WTC11 (cell line): ENCODE measurements at regions not wholly inside any gene's neighbourhood (a gene's known extent, or its start where the extent isn't known, plus 50 kb on each side); places are given as distances from the start of the nearest gene placed in this dataset.

ENCODE experiments used
- CTCF ChIP-seq: fragments of 200-600 bp; IDR thresholded peaks from 2 replicates; pipeline ENCODE4 v1.8.0; 2022; ENCODE audit warnings: antibody characterized with exemption
- E2F5 ChIP-seq: sonication (generic); formaldehyde crosslinking; IDR thresholded peaks from 2 replicates; pipeline ENCODE4 v1.8.1; 2022; ENCODE audit warnings: mild to moderate bottlenecking, moderate library complexity, missing genetic modification reagents
- FOXJ3 ChIP-seq: sonication (generic); formaldehyde crosslinking; IDR thresholded peaks from 2 replicates; pipeline ENCODE4 v1.9.0; 2021; ENCODE audit warnings: missing genetic modification reagents, mild to moderate bottlenecking, borderline replicate concordance
- RELA ChIP-seq: sonication (generic); formaldehyde crosslinking; IDR thresholded peaks from 2 replicates; pipeline ENCODE4 v1.8.1; 2022; ENCODE audit warnings: missing genetic modification reagents, mild to moderate bottlenecking, borderline replicate concordance
- SP1 ChIP-seq: sonication (generic); formaldehyde crosslinking; conservative IDR thresholded peaks from 2 replicates; pipeline ENCODE4 v1.8.1; 2022; ENCODE audit warnings: missing genetic modification reagents
- TCF7 ChIP-seq: sonication (generic); formaldehyde crosslinking; IDR thresholded peaks from 2 replicates; pipeline ENCODE4 v1.8.0; 2022; ENCODE audit warnings: mild to moderate bottlenecking, low read depth, missing genetic modification reagents, moderate library complexity
- TF ChIP-seq, protein P1 (sequence below): sonication (generic); formaldehyde crosslinking; IDR thresholded peaks from 2 replicates; pipeline ENCODE4 v1.8.0; 2022; ENCODE audit warnings: mild to moderate bottlenecking, missing genetic modification reagents
- TF ChIP-seq, protein P2 (sequence below): sonication (generic); formaldehyde crosslinking; IDR thresholded peaks from 2 replicates; pipeline ENCODE4 v1.8.1; 2023; ENCODE audit warnings: mild to moderate bottlenecking, missing genetic modification reagents, moderate library complexity

- no peak for TF ChIP-seq RELA (CRISPR knock-in tag)
- TF ChIP-seq CTCF: no peak
- TF ChIP-seq, protein P1, sequence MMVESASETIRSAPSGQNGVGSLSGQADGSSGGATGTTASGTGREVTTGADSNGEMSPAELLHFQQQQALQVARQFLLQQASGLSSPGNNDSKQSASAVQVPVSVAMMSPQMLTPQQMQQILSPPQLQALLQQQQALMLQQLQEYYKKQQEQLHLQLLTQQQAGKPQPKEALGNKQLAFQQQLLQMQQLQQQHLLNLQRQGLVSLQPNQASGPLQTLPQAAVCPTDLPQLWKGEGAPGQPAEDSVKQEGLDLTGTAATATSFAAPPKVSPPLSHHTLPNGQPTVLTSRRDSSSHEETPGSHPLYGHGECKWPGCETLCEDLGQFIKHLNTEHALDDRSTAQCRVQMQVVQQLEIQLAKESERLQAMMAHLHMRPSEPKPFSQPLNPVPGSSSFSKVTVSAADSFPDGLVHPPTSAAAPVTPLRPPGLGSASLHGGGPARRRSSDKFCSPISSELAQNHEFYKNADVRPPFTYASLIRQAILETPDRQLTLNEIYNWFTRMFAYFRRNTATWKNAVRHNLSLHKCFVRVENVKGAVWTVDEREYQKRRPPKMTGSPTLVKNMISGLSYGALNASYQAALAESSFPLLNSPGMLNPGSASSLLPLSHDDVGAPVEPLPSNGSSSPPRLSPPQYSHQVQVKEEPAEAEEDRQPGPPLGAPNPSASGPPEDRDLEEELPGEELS (CRISPR knock-in tag): no peak
- TF ChIP-seq, protein P2, sequence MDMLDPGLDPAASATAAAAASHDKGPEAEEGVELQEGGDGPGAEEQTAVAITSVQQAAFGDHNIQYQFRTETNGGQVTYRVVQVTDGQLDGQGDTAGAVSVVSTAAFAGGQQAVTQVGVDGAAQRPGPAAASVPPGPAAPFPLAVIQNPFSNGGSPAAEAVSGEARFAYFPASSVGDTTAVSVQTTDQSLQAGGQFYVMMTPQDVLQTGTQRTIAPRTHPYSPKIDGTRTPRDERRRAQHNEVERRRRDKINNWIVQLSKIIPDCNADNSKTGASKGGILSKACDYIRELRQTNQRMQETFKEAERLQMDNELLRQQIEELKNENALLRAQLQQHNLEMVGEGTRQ (CRISPR knock-in tag): no peak
- TF ChIP-seq E2F5: no peak
- TF ChIP-seq SP1 (CRISPR knock-in tag): no peak
- no peak for TF ChIP-seq FOXJ3 (CRISPR knock-in tag)
- TF ChIP-seq TCF7 (CRISPR knock-in tag): no peak
Measured at GRCh38 chr2:40591774-40592173, 139.9 kb upstream of the SLC8A1 start.
